Endothelial cell of umbilical vein (primary cell): ENCODE measurements at regions not wholly inside any gene's neighbourhood (a gene's known extent, or its start where the extent isn't known, plus 50 kb on each side); places are given as distances from the start of the nearest gene placed in this dataset.

Experiments used
- BruUV-seq: library from RNA; stranded (reverse); fragments of 400-500 nt; replicated peaks from 2 replicates; lab custom pipeline; 2021; lab: Mats Ljungman, UMichigan
- CTCF ChIA-PET: fragments of 300-600, 350-600 bp; sonication (Branson Sonifier 250); formaldehyde crosslinking; loops from one replicate; lab custom pipeline; 2021; ENCODE audit warnings: antibody characterized with exemption, inconsistent platforms; lab: Charles Lee
- POLR2A ChIA-PET: fragments of 300-600, 350-600 bp; sonication (Branson Sonifier 250); formaldehyde crosslinking; loops from one replicate; lab custom pipeline; 2021; ENCODE audit warnings: antibody characterized with exemption, inconsistent platforms; lab: Charles Lee
- DNase-seq: peaks from one replicate; pipeline ENCODE4 v3.0.0-alpha.2; 2011; ENCODE audit warnings: low read depth, low spot score
- FAIRE-seq: peaks from 2 replicates; lab custom pipeline; 2011; peaks lifted over from hg19 to GRCh38; lab: Jason Lieb, UNC
- H2AFZ ChIP-seq: 2 replicates; pipeline ENCODE4 v1.6.0; 2012; ENCODE audit warnings: low read depth, low read length, control low read depth, inconsistent platforms
- H3K27ac ChIP-seq: 2 replicates; pipeline ENCODE4 v1.5.1; 2011; ENCODE audit warnings: low read depth, mild to moderate bottlenecking, control low read depth, low read length, moderate library complexity; ENCODE audit not compliant: insufficient read depth
- H3K27me3 ChIP-seq, 2 experiments: 2 replicates each; pipeline versions ENCODE4 v1.6.0 to v1.6.1; 2011; ENCODE audit warnings: low read length in 2 of 2, mixed read lengths in 1 of 2; ENCODE audit not compliant: control insufficient read depth in 2 of 2, insufficient read depth in 2 of 2
- H3K36me3 ChIP-seq, 2 experiments: 2 replicates in 1 of 2; 3 replicates in 1 of 2; pipeline ENCODE4 v1.5.1; 2011; ENCODE audit warnings: low read length in 2 of 2, mild to moderate bottlenecking in 1 of 2, moderate library complexity in 1 of 2; ENCODE audit not compliant: control insufficient read depth in 2 of 2, insufficient read depth in 2 of 2; ENCODE audit errors: extremely low read depth in 1 of 2
- H3K4me1 ChIP-seq: 3 replicates; pipeline ENCODE4 v1.5.1; 2011; ENCODE audit warnings: mild to moderate bottlenecking, low read length; ENCODE audit not compliant: control insufficient read depth, insufficient read depth; ENCODE audit errors: extremely low read depth
- H3K4me2 ChIP-seq: 2 replicates; pipeline ENCODE4 v1.6.1; 2011; ENCODE audit warnings: low read length, control low read depth, mixed read lengths; ENCODE audit not compliant: insufficient read depth
- H3K4me3 ChIP-seq, 3 experiments: fragments of 200-600 bp in 1 of 3; sonication (generic), shearing (Covaris generic) in 1 of 3; replicated peaks in 1 of 3; 2 replicates each; pipeline ENCODE4 v1.5.1; 2011 to 2016; ENCODE audit warnings: control low read depth in 3 of 3, low read length in 3 of 3, mild to moderate bottlenecking in 2 of 3, inconsistent platforms in 1 of 3, low read depth in 1 of 3, moderate library complexity in 1 of 3; ENCODE audit not compliant: insufficient read depth in 1 of 3
- H3K79me2 ChIP-seq: 2 replicates; pipeline ENCODE4 v1.6.0; 2012; ENCODE audit warnings: low read length, inconsistent platforms; ENCODE audit not compliant: control insufficient read depth, insufficient read depth
- H3K9ac ChIP-seq: replicated peaks from 2 replicates; pipeline ENCODE3; 2011; ENCODE audit warnings: low read length, control low read depth; ENCODE audit not compliant: insufficient read depth; ENCODE audit errors: extremely low read depth
- H3K9me1 ChIP-seq: replicated peaks from 3 replicates; pipeline ENCODE4 v1.6.0; 2011; ENCODE audit warnings: mild to moderate bottlenecking, low read length; ENCODE audit not compliant: control insufficient read depth, insufficient read depth; ENCODE audit errors: extremely low read depth
- H3K9me3 ChIP-seq: replicated peaks from 2 replicates; pipeline ENCODE4 v1.5.1; 2012; ENCODE audit warnings: low read length, inconsistent platforms; ENCODE audit not compliant: control insufficient read depth, insufficient read depth
- H4K20me1 ChIP-seq: replicated peaks from 2 replicates; pipeline ENCODE3; 2011; ENCODE audit warnings: mild to moderate bottlenecking, low read length; ENCODE audit not compliant: control insufficient read depth, insufficient read depth; ENCODE audit errors: extremely low read depth
- EZH2 ChIP-seq: IDR thresholded peaks from 2 replicates; pipeline ENCODE4 v1.6.1; 2012; ENCODE audit warnings: borderline replicate concordance, low read depth, mild to moderate bottlenecking, moderate library complexity, low read length, inconsistent platforms; ENCODE audit not compliant: severe bottlenecking
- FOS ChIP-seq: IDR thresholded peaks from 2 replicates; pipeline ENCODE4 v1.6.1; 2011; ENCODE audit warnings: mild to moderate bottlenecking, low read length, moderate library complexity, borderline replicate concordance; ENCODE audit not compliant: insufficient read depth
- GATA2 ChIP-seq: IDR thresholded peaks from 2 replicates; pipeline ENCODE4 v1.7.0; 2011; ENCODE audit warnings: low read depth, mild to moderate bottlenecking, moderate library complexity, mixed read lengths, low read length; ENCODE audit not compliant: insufficient read length, insufficient read depth
- JUN ChIP-seq: IDR thresholded peaks from 2 replicates; pipeline ENCODE4 v1.6.1; 2011; ENCODE audit warnings: borderline replicate concordance, low read depth; ENCODE audit not compliant: insufficient read length, insufficient read depth
- MAX ChIP-seq: IDR thresholded peaks from 2 replicates; pipeline ENCODE4 v1.6.1; 2011; ENCODE audit not compliant: insufficient read depth, insufficient read length
- MYC ChIP-seq: IDR thresholded peaks from one replicate; pipeline ENCODE4 v1.6.1; 2011; ENCODE audit warnings: mild to moderate bottlenecking, low read depth, low read length
- POLR2A ChIP-seq: IDR thresholded peaks from 2 replicates; pipeline ENCODE4 v1.6.1; 2012; ENCODE audit warnings: low read depth, mild to moderate bottlenecking, control low read depth, low read length
- POLR2AphosphoS5 ChIP-seq: IDR thresholded peaks from 2 replicates; pipeline ENCODE4 v1.6.1; 2012; ENCODE audit warnings: low read depth, mild to moderate bottlenecking, control low read depth, low read length, moderate library complexity; ENCODE audit not compliant: insufficient read depth
- dilution Hi-C: fragments of 300-500 bp; cut with MboI; formaldehyde crosslinking; loops from one replicate; pipeline ENCODE4 v1.15.0; 2019; ENCODE audit warnings: low sequenced_read_pairs; ENCODE audit not compliant: extremely low pct_ligation_motif_present
- intact Hi-C: fragments of 100-400 bp; cut with micrococcal nuclease; formaldehyde crosslinking; loops from one replicate; pipeline ENCODE4 v1.10.0; 2022
- TF ChIP-seq, protein P1 (sequence below), 2 donors: IDR thresholded peaks; 1 replicate in 1 of 2; 2 replicates in 1 of 2; pipeline ENCODE4 v1.5.1; 2011; ENCODE audit warnings: low read length in 2 of 2, mild to moderate bottlenecking in 2 of 2, moderate library complexity in 2 of 2, control low read depth in 1 of 2, inconsistent platforms in 1 of 2, low read depth in 1 of 2; ENCODE audit not compliant: insufficient read depth in 1 of 2; ENCODE audit errors: extremely low read depth in 1 of 2

DNA sequence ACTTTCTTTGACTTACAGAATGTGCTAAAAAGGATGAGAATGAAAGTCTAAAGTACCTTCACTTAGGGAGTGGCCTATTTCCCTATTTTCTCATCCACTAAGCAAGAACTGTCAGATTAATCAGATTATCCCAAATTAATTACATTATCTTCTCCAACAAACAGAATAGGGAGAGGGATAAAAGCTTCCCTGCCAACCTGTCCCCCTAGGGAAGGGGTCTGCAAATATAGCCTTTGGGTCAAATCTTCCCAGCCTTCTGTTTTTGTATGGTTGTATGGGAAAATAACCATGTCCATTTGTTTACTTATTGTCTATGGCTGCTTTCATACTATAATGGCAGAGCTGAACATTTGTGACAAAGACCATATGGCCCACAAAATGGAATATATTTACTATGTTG lies 57.1 kb upstream of the USP38 start:
- no peak overlapping the region for H3K27ac ChIP-seq
- H3K9me3 ChIP-seq: no peaks in the 10 kb centered on the region
- H2AFZ ChIP-seq: no peak overlapping the region
- FAIRE-seq (no peak), DNase-seq (no peak)
- ChIA-PET CTCF (no interaction called here), POLR2A (no interaction called here)
- no peaks in the 10 kb centered on the region for H3K79me2 ChIP-seq
- H3K36me3 ChIP-seq: no peaks in the 10 kb centered on the region
- no peak overlapping the region for H3K9ac ChIP-seq
- no TSS peak for BruUV-seq
- no peak overlapping the region for H3K4me2 ChIP-seq
- no peak overlapping the region for H3K4me3 ChIP-seq
- intact Hi-C loops: no loop called here
- no peak for TF ChIP-seq POLR2AphosphoS5
- TF ChIP-seq, protein P1, sequence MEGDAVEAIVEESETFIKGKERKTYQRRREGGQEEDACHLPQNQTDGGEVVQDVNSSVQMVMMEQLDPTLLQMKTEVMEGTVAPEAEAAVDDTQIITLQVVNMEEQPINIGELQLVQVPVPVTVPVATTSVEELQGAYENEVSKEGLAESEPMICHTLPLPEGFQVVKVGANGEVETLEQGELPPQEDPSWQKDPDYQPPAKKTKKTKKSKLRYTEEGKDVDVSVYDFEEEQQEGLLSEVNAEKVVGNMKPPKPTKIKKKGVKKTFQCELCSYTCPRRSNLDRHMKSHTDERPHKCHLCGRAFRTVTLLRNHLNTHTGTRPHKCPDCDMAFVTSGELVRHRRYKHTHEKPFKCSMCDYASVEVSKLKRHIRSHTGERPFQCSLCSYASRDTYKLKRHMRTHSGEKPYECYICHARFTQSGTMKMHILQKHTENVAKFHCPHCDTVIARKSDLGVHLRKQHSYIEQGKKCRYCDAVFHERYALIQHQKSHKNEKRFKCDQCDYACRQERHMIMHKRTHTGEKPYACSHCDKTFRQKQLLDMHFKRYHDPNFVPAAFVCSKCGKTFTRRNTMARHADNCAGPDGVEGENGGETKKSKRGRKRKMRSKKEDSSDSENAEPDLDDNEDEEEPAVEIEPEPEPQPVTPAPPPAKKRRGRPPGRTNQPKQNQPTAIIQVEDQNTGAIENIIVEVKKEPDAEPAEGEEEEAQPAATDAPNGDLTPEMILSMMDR (IDR thresholded peaks at IDR 0.05; ENCODE audit: extremely low read depth in 1 of 2, insufficient read depth in 1 of 2, low read depth in 1 of 2, low read length in 2 of 2): no peak
- no peak for TF ChIP-seq GATA2
- TF ChIP-seq EZH2: no peak
- no peak for TF ChIP-seq MYC
- TF ChIP-seq JUN: no peak
- H3K27me3 ChIP-seq: no peaks in the 10 kb centered on the region
- no peaks in the 10 kb centered on the region for H3K9me1 ChIP-seq
- H4K20me1 ChIP-seq: no peaks in the 10 kb centered on the region
- dilution Hi-C loops: no loop called here
- H3K4me1 ChIP-seq: no peaks in the 10 kb centered on the region

- H3K36me3 ChIP-seq: no peaks in the 10 kb centered on the region
- no peaks in the 10 kb centered on the region for H3K27me3 ChIP-seq
- FAIRE-seq (no peak), DNase-seq (no peak)
- POLR2A ChIA-PET: no interaction called here
- H3K4me2 ChIP-seq: no peak overlapping the region
- H3K4me1 ChIP-seq: no peaks in the 10 kb centered on the region
- H3K27ac ChIP-seq: no peak overlapping the region
- no peak overlapping the region for H3K4me3 ChIP-seq
- CTCF ChIA-PET: no interaction called here
- no peaks in the 10 kb centered on the region for H3K79me2 ChIP-seq
- TF ChIP-seq JUN: no peak
- TF ChIP-seq MYC: no peak
- TF ChIP-seq POLR2AphosphoS5: no peak
- no peak for TF ChIP-seq EZH2
- TF ChIP-seq MAX: no peak
- TF ChIP-seq, protein P1 (IDR thresholded peaks at IDR 0.05; ENCODE audit: extremely low read depth in 1 of 2, insufficient read depth in 1 of 2, low read depth in 1 of 2, low read length in 2 of 2): no peak
- TF ChIP-seq POLR2A: no peak
- TF ChIP-seq FOS: no peak
- TF ChIP-seq GATA2: no peak
- no peak overlapping the region for H2AFZ ChIP-seq
- H4K20me1 ChIP-seq: no peaks in the 10 kb centered on the region
- dilution Hi-C loops: no loop called here
- H3K9me3 ChIP-seq: no peaks in the 10 kb centered on the region
- H3K9ac ChIP-seq: no peak overlapping the region
- intact Hi-C loops: no loop called here
- no TSS peak for BruUV-seq
- no peaks in the 10 kb centered on the region for H3K9me1 ChIP-seq
Observed at GRCh38 chr4:143133977-143134376, 50.7 kb upstream of the USP38 start.
